ENCODE measurements at regions not wholly inside any gene's neighbourhood (a gene's known extent, or its start where the extent isn't known, plus 50 kb on each side); places are given as distances from the start of the nearest gene placed in this dataset.

GRCh38 chr18:24868311-24868710 is 407.9 kb downstream of the HRH4 start:
- TF ChIP-seq, protein P1, sequence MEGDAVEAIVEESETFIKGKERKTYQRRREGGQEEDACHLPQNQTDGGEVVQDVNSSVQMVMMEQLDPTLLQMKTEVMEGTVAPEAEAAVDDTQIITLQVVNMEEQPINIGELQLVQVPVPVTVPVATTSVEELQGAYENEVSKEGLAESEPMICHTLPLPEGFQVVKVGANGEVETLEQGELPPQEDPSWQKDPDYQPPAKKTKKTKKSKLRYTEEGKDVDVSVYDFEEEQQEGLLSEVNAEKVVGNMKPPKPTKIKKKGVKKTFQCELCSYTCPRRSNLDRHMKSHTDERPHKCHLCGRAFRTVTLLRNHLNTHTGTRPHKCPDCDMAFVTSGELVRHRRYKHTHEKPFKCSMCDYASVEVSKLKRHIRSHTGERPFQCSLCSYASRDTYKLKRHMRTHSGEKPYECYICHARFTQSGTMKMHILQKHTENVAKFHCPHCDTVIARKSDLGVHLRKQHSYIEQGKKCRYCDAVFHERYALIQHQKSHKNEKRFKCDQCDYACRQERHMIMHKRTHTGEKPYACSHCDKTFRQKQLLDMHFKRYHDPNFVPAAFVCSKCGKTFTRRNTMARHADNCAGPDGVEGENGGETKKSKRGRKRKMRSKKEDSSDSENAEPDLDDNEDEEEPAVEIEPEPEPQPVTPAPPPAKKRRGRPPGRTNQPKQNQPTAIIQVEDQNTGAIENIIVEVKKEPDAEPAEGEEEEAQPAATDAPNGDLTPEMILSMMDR (IDR thresholded peaks at IDR 0.05), result no peak

- TF ChIP-seq, protein P1 (IDR thresholded peaks at IDR 0.05), result no peak
Observed at GRCh38 chr18:24868760-24869237, 408.4 kb downstream of the HRH4 start.

DNA sequence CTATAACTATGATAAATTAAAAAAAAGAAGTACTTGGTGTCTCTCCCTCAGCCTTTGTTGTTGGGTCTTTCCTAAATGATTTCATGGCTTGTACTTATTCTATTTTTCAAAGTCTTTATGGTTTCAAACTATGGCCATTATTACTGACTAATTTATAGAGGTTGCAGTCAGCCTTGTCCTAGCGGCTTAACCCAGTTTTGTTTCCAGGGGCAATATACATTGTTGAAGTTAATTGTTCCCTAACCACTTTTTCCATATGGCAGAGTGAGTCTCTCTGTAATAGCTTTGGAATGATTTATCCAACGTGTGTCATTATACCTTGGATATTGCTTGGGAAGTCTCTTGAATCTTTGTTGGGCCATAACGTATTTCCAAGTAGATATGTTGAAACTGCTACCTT is 408.8 kb downstream of the HRH4 start:
- TF ChIP-seq, protein P1 (IDR thresholded peaks at IDR 0.05), result no peak

- TF ChIP-seq, protein P1 (IDR thresholded peaks at IDR 0.05), result no peak
Observed at GRCh38 chr18:24875286-24875685, 414.8 kb downstream of the HRH4 start.

GRCh38 chr18:24875777-24876176 is 415.3 kb downstream of the HRH4 start:
- TF ChIP-seq, protein P1 (IDR thresholded peaks at IDR 0.05), result no peak

DNA sequence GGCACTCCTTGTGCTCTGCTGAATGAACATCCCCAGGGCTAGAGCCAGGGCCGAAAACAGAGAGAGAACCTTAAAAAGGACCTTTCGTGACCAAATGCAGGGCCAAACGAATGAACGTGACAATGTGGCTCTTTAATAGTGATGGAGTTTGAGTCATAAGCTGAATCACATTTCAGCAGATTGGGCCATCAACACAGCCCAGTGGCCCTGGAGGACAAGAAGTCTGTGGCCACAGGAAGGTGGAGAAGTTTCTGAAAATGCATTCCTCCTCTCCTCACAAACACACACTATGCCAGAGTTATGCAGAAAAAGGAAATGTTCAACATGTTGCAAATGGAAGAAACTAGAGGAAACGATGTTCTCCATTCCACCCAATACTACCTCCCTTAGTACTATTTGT is 415.8 kb downstream of the HRH4 start:
- TF ChIP-seq, protein P1 (IDR thresholded peaks at IDR 0.05), result no peak

DNA sequence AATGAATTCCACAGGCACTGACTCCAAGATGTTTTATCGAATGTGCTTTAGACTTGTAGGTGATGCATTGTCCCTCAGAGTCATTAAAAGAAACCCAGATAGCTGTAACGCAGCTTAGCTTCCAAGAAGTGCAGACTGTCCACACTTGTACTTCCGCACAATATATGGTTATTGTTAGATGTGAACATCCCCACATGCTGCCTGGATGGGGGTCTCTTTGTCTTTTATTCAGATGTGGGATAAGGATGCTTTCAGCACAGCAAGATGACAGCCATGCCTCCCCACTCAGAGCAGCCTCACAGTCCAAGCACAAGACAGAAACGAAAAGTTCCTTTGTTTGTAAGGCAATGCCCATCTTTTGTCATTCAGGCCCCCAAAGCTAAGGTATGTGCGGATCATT is 416.6 kb downstream of the HRH4 start:
- TF ChIP-seq, protein P1 (IDR thresholded peaks at IDR 0.05), result no peak

GRCh38 chr18:24877546-24877945 is 417.1 kb downstream of the HRH4 start:
- TF ChIP-seq, protein P1 (IDR thresholded peaks at IDR 0.05), result no peak

All from LNCAP (cell line).